Glutamatergic neuron (in vitro differentiated cells): ENCODE measurements at regions not wholly inside any gene's neighbourhood (a gene's known extent, or its start where the extent isn't known, plus 50 kb on each side); places are given as distances from the start of the nearest gene placed in this dataset.

ENCODE experiments used
- DNase-seq: peaks from one replicate; pipeline ENCODE4 v3.0.0; 2022
- H3K27ac Mint-ChIP-seq: one replicate; pipeline ENCODE4 v1.8.0; 2020; ENCODE audit warnings: mild to moderate bottlenecking, mixed read lengths, inconsistent platforms; ENCODE audit not compliant: unreplicated experiment
- H3K27me3 Mint-ChIP-seq: one replicate; pipeline ENCODE4 v1.8.0; 2020; ENCODE audit warnings: mild to moderate bottlenecking, moderate library complexity, mixed read lengths, inconsistent platforms; ENCODE audit not compliant: unreplicated experiment
- H3K36me3 Mint-ChIP-seq: one replicate; pipeline ENCODE4 v1.8.0; 2020; ENCODE audit warnings: mild to moderate bottlenecking, mixed read lengths, inconsistent platforms; ENCODE audit not compliant: unreplicated experiment
- H3K4me1 Mint-ChIP-seq: one replicate; pipeline ENCODE4 v1.8.0; 2020; ENCODE audit warnings: mild to moderate bottlenecking, low read depth, mixed read lengths, inconsistent platforms; ENCODE audit not compliant: unreplicated experiment
- H3K4me3 Mint-ChIP-seq: one replicate; pipeline ENCODE4 v1.8.0; 2020; ENCODE audit warnings: mild to moderate bottlenecking, mixed read lengths, inconsistent platforms; ENCODE audit not compliant: unreplicated experiment
- H3K9me3 Mint-ChIP-seq: one replicate; pipeline ENCODE4 v1.8.0; 2020; ENCODE audit warnings: mild to moderate bottlenecking, moderate library complexity, mixed read lengths, inconsistent platforms; ENCODE audit not compliant: unreplicated experiment
- TF ChIP-seq, protein P1 (sequence below): fragments of 200-600 bp; sonication (generic); IDR thresholded peaks from one replicate; pipeline ENCODE4 v1.5.0; 2021; ENCODE audit not compliant: partially characterized antibody, unreplicated experiment

DNA sequence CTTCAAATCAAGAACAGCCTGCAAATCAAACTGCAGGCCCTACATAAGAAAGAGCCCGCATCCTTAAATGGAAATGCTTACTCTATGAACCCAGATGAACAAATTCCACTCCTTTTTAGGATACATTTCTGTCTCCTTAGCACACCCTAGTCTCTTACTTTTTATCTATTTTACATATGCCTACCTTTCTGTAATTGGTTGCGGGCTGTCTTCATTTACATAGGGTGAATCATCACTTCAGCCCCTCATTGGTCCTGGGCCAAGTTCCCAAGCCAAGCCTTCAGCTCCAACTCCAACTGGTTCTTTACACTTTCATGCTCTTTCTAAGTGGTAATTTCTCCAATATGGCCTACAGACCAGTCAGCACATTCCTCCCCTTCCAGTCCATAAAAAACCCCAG lies 219.3 kb downstream of the TRAM1L1 start:
- Mint-ChIP-seq H3K27me3 (no peaks in the 10 kb centered on the region), H3K9me3 (peaks cover 1% of the 10 kb centered on the region), H3K4me1 (peaks cover 6% of the 10 kb centered on the region), H3K27ac (no peak overlapping the region), H3K36me3 (no peaks in the 10 kb centered on the region), H3K4me3 (no peak overlapping the region)
- TF ChIP-seq, protein P1, sequence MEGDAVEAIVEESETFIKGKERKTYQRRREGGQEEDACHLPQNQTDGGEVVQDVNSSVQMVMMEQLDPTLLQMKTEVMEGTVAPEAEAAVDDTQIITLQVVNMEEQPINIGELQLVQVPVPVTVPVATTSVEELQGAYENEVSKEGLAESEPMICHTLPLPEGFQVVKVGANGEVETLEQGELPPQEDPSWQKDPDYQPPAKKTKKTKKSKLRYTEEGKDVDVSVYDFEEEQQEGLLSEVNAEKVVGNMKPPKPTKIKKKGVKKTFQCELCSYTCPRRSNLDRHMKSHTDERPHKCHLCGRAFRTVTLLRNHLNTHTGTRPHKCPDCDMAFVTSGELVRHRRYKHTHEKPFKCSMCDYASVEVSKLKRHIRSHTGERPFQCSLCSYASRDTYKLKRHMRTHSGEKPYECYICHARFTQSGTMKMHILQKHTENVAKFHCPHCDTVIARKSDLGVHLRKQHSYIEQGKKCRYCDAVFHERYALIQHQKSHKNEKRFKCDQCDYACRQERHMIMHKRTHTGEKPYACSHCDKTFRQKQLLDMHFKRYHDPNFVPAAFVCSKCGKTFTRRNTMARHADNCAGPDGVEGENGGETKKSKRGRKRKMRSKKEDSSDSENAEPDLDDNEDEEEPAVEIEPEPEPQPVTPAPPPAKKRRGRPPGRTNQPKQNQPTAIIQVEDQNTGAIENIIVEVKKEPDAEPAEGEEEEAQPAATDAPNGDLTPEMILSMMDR = no peak
- DNase-seq = no peak

DNA sequence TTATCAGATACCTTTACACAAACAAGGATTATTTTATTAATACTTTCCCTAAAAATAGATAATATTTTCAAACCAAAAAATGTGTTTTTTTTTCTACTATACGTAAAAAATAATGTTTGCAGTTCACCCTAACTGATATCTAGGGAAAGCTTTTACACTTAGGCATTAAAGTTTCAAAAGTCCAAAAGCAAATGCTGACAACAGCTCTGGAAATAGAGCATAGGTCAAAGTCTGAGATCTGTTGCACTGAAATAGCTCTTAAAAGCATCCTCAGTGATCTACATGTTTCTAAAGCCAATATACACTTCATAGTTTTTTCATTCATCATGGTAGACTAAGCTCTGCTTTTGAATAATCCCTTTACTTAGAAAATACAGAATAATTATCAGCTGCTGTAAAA lies 222.8 kb downstream of the TRAM1L1 start:
- H3K27me3 Mint-ChIP-seq = no peaks in the 10 kb centered on the region
- H3K9me3 Mint-ChIP-seq = peaks cover 1% of the 10 kb centered on the region
- H3K27ac Mint-ChIP-seq = no peak overlapping the region
- H3K4me3 Mint-ChIP-seq = no peak overlapping the region
- no peak for DNase-seq
- TF ChIP-seq, protein P1 = no peak
- H3K4me1 Mint-ChIP-seq = no peaks in the 10 kb centered on the region
- H3K36me3 Mint-ChIP-seq = no peaks in the 10 kb centered on the region

DNA sequence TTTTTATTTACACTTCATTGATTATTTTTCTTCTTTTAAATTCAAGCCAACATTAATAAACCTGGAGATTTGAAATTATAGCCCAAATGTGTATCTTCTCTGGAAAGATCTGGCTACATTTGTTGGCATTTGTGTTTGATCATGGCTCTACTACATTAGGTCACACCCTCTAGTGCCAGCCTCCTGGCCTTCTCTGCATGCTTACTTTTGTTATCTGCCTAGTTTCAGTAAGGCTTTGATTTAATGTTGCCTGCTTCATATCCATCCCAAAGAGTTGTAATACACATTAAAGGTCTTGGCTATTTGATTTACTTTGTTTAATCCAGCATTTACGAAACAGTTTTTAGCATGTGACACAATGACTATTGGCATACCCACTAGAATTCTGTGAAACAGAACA lies 224.5 kb downstream of the TRAM1L1 start:
- no peaks in the 10 kb centered on the region for H3K36me3 Mint-ChIP-seq
- no peak for DNase-seq
- TF ChIP-seq, protein P1 = no peak
- H3K27me3 Mint-ChIP-seq = no peaks in the 10 kb centered on the region
- H3K27ac Mint-ChIP-seq = no peak overlapping the region
- H3K4me3 Mint-ChIP-seq = no peak overlapping the region
- no peaks in the 10 kb centered on the region for H3K4me1 Mint-ChIP-seq
- H3K9me3 Mint-ChIP-seq = peaks cover 1% of the 10 kb centered on the region

DNA sequence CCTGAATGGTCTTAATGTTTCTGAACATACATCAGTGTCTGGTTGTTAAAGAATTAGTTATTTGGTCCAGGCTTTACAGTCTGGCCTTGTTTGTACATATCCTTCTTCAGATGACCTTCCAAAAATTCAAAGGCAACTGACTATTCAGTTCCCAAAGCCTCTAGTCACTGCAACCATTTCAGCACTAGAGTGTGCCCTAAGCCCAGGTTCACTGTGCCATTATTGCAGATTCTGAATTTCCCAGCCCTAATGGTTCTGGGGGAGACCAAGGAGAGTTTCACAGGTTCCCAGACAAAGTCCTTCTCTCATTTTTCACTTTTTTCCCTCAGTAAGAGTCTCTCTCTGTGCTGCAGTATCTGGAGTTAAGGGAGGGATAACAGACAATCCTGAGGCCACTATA lies 235.8 kb downstream of the TRAM1L1 start:
- peaks cover 2% of the 10 kb centered on the region for H3K9me3 Mint-ChIP-seq
- peaks cover 7% of the 10 kb centered on the region for H3K4me1 Mint-ChIP-seq
- TF ChIP-seq, protein P1 = no peak
- H3K36me3 Mint-ChIP-seq = no peaks in the 10 kb centered on the region
- H3K4me3 Mint-ChIP-seq = no peak overlapping the region
- no peak overlapping the region for H3K27ac Mint-ChIP-seq
- DNase-seq = no peak
- no peaks in the 10 kb centered on the region for H3K27me3 Mint-ChIP-seq

DNA sequence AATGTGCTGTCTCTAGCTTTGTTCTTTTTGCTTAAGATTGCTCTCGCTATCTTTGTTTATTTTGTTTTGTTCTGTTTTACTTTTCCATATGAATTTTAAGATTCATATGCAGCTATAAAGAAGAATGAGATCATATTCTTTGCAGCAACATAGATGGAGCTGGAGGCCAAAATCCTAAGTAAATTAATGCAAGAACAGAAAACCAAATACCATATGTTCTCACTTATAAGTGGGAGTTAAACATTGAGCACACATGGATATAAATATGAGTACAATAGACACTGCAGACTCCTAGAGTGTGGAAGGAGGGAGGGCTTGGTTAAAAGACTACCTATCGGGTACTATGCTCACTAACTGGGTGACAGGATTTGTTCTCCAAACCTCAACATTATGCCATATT lies 237.8 kb downstream of the TRAM1L1 start:
- H3K27ac Mint-ChIP-seq = no peak overlapping the region
- H3K27me3 Mint-ChIP-seq = no peaks in the 10 kb centered on the region
- no peak overlapping the region for H3K4me3 Mint-ChIP-seq
- TF ChIP-seq, protein P1 = no peak
- no peak for DNase-seq
- H3K36me3 Mint-ChIP-seq = no peaks in the 10 kb centered on the region
- H3K9me3 Mint-ChIP-seq = peaks cover 2% of the 10 kb centered on the region
- H3K4me1 Mint-ChIP-seq = peaks cover 7% of the 10 kb centered on the region
